HEK293T (cell line): ENCODE measurements at regions not wholly inside any gene's neighbourhood (a gene's known extent, or its start where the extent isn't known, plus 50 kb on each side); places are given as distances from the start of the nearest gene placed in this dataset.

Experiments used
- ARNT ChIP-seq: fragments of 450-650 bp; IDR thresholded peaks from 2 replicates; pipeline ENCODE4 v1.6.1; 2017; ENCODE audit warnings: mild to moderate bottlenecking
- BHLHE40 ChIP-seq: fragments of 450-650 bp; IDR thresholded peaks from 2 replicates; pipeline ENCODE4 v1.6.1; 2016; ENCODE audit warnings: mild to moderate bottlenecking, moderate library complexity, borderline replicate concordance
- FOXA1 ChIP-seq: fragments of 450-650 bp; IDR thresholded peaks from 2 replicates; pipeline ENCODE4 v1.6.1; 2016; ENCODE audit warnings: mild to moderate bottlenecking
- FOXM1 ChIP-seq: fragments of 450-650 bp; IDR thresholded peaks from 2 replicates; pipeline ENCODE4 v1.6.1; 2017; ENCODE audit warnings: mild to moderate bottlenecking, borderline replicate concordance
- L3MBTL2 ChIP-seq: fragments of 450-650 bp; conservative IDR thresholded peaks from 2 replicates; pipeline ENCODE4 v1.6.1; 2016; ENCODE audit warnings: mild to moderate bottlenecking
- NFRKB ChIP-seq: fragments of 450-650 bp; IDR thresholded peaks from 2 replicates; pipeline ENCODE4 v1.6.1; 2016; ENCODE audit warnings: mild to moderate bottlenecking, moderate library complexity
- SP1 ChIP-seq: fragments of 450-650 bp; IDR thresholded peaks from 2 replicates; pipeline ENCODE4 v1.6.1; 2017
- TARDBP ChIP-seq: fragments of 450-650 bp; IDR thresholded peaks from 2 replicates; pipeline ENCODE4 v1.6.1; 2016
- ZNF384 ChIP-seq: fragments of 450-650 bp; IDR thresholded peaks from 2 replicates; pipeline ENCODE4 v1.6.1; 2016
- TF ChIP-seq, protein P1 (sequence below): fragments of 450-650 bp; IDR thresholded peaks from 2 replicates; pipeline ENCODE4 v1.6.1; 2016

GRCh38 chr5:15034379-15034778 is 162.8 kb upstream of the ANKH start:
- TF ChIP-seq NFRKB (no peak), ARNT (no peak), ZNF384 (no peak), FOXM1 (no peak), BHLHE40 (no peak), TARDBP (no peak), L3MBTL2 (no peak), FOXA1 (no peak), SP1 (no peak)
- TF ChIP-seq, protein P1, sequence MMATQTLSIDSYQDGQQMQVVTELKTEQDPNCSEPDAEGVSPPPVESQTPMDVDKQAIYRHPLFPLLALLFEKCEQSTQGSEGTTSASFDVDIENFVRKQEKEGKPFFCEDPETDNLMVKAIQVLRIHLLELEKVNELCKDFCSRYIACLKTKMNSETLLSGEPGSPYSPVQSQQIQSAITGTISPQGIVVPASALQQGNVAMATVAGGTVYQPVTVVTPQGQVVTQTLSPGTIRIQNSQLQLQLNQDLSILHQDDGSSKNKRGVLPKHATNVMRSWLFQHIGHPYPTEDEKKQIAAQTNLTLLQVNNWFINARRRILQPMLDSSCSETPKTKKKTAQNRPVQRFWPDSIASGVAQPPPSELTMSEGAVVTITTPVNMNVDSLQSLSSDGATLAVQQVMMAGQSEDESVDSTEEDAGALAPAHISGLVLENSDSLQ = no peak
